HG03439 (cell line): ENCODE measurements at regions not wholly inside any gene's neighbourhood (a gene's known extent, or its start where the extent isn't known, plus 50 kb on each side); places are given as distances from the start of the nearest gene placed in this dataset.
"Not testable (repeated sequence)": the region's sequence is repeated elsewhere in the genome, so short reads cannot be mapped to it uniquely, and the experiment has no call there.

Source experiments
- ATAC-seq: cut with Tn5 transposase; IDR thresholded peaks from one replicate; pipeline ENCODE4 v1.9.1; 2021; ENCODE audit warnings: mild to moderate bottlenecking, moderate library complexity; ENCODE audit not compliant: unreplicated experiment

- ATAC-seq: no peak
Measured at GRCh38 chr14:34103176-34103575, 152.3 kb upstream of the EGLN3 start.

GRCh38 chr14:34099635-34100034 is 148.8 kb upstream of the EGLN3 start:
- ATAC-seq: no peak

GRCh38 chr14:34098985-34099349 is 148.1 kb upstream of the EGLN3 start:
- no peak for ATAC-seq

GRCh38 chr14:34098045-34098984 is 147.4 kb upstream of the EGLN3 start:
- ATAC-seq: no peak

GRCh38 chr14:34097644-34098043 is 146.8 kb upstream of the EGLN3 start:
- ATAC-seq: no peak

GRCh38 chr14:34094384-34094783 is 143.5 kb upstream of the EGLN3 start:
- ATAC-seq: no peak

- no peak for ATAC-seq
Measured at GRCh38 chr14:34093883-34094282, 143.0 kb upstream of the EGLN3 start.

- ATAC-seq: no peak
Measured at GRCh38 chr14:34090451-34090850, 139.6 kb upstream of the EGLN3 start.

GRCh38 chr14:34088914-34089313 is 138.0 kb upstream of the EGLN3 start:
- ATAC-seq: no peak

GRCh38 chr14:34087571-34087970 is 136.7 kb upstream of the EGLN3 start:
- ATAC-seq: no peak

- no peak for ATAC-seq
Measured at GRCh38 chr14:34086223-34086757, 135.4 kb upstream of the EGLN3 start.

GRCh38 chr14:34085695-34086094 is 134.8 kb upstream of the EGLN3 start:
- ATAC-seq: no peak

- ATAC-seq: no peak
Measured at GRCh38 chr14:34081576-34082136, 130.8 kb upstream of the EGLN3 start.

- no peak for ATAC-seq
Measured at GRCh38 chr14:34081101-34081575, 130.3 kb upstream of the EGLN3 start.

GRCh38 chr14:34079643-34080042 is 128.8 kb upstream of the EGLN3 start:
- not testable (repeated sequence) for ATAC-seq

- no peak for ATAC-seq
Measured at GRCh38 chr14:34078117-34078743, 127.4 kb upstream of the EGLN3 start.

GRCh38 chr14:34075826-34076225 is 125.0 kb upstream of the EGLN3 start:
- ATAC-seq: no peak

- ATAC-seq: no peak
Measured at GRCh38 chr14:34075042-34075744, 124.3 kb upstream of the EGLN3 start.

- ATAC-seq: no peak
Measured at GRCh38 chr14:34072921-34073320, 122.0 kb upstream of the EGLN3 start.

GRCh38 chr14:34072401-34072800 is 121.5 kb upstream of the EGLN3 start:
- ATAC-seq: no peak

GRCh38 chr14:34070917-34071407 is 120.1 kb upstream of the EGLN3 start:
- ATAC-seq: no peak
